ENCODE measurements at regions not wholly inside any gene's neighbourhood (a gene's known extent, or its start where the extent isn't known, plus 50 kb on each side); places are given as distances from the start of the nearest gene placed in this dataset.

- DNase-seq, result no peak
These were observed 337.0 kb downstream of the SHANK2 start for GRCh38 chr11:70915158-70915985.

GRCh38 chr11:70916351-70916750 is 336.0 kb downstream of the SHANK2 start:
- no peak for DNase-seq

GRCh38 chr11:70918242-70918641 is 334.1 kb downstream of the SHANK2 start:
- DNase-seq, result no peak

GRCh38 chr11:70921804-70922203 is 330.6 kb downstream of the SHANK2 start:
- DNase-seq, result no peak

- DNase-seq, result no peak
These were observed 328.3 kb downstream of the SHANK2 start for GRCh38 chr11:70924108-70924507.

GRCh38 chr11:70925238-70925637 is 327.1 kb downstream of the SHANK2 start:
- no peak for DNase-seq

- no peak for DNase-seq
These were observed 325.7 kb downstream of the SHANK2 start for GRCh38 chr11:70926543-70927201.

GRCh38 chr11:70928854-70929598 is 323.4 kb downstream of the SHANK2 start:
- DNase-seq, result no peak

- DNase-seq, result no peak
These were observed 322.2 kb downstream of the SHANK2 start for GRCh38 chr11:70930215-70930614.

GRCh38 chr11:70931430-70931829 is 320.9 kb downstream of the SHANK2 start:
- no peak for DNase-seq

GRCh38 chr11:70933981-70934583 is 318.3 kb downstream of the SHANK2 start:
- DNase-seq, result no peak

GRCh38 chr11:70935006-70935768 is 317.2 kb downstream of the SHANK2 start:
- DNase-seq, result no peak

- DNase-seq, result peak; percentile 12
These were observed 309.8 kb downstream of the SHANK2 start for GRCh38 chr11:70942593-70942992.

GRCh38 chr11:70944141-70944540 is 308.2 kb downstream of the SHANK2 start:
- DNase-seq, result no peak

- no peak for DNase-seq
These were observed 307.7 kb downstream of the SHANK2 start for GRCh38 chr11:70944636-70945035.

GRCh38 chr11:70948398-70948797 is 304.0 kb downstream of the SHANK2 start:
- no peak for DNase-seq

- peak; percentile 88 for DNase-seq
These were observed 303.4 kb downstream of the SHANK2 start for GRCh38 chr11:70948855-70949531.

GRCh38 chr11:70951139-70951804 is 301.1 kb downstream of the SHANK2 start:
- DNase-seq, result no peak

- no peak for DNase-seq
These were observed 300.2 kb downstream of the SHANK2 start for GRCh38 chr11:70952191-70952590.

- DNase-seq, result no peak
These were observed 298.7 kb downstream of the SHANK2 start for GRCh38 chr11:70953720-70954119.

- DNase-seq, result no peak
These were observed 297.9 kb downstream of the SHANK2 start for GRCh38 chr11:70954471-70954870.
